ENCODE measurements at regions not wholly inside any gene's neighbourhood (a gene's known extent, or its start where the extent isn't known, plus 50 kb on each side); places are given as distances from the start of the nearest gene placed in this dataset.

DNA sequence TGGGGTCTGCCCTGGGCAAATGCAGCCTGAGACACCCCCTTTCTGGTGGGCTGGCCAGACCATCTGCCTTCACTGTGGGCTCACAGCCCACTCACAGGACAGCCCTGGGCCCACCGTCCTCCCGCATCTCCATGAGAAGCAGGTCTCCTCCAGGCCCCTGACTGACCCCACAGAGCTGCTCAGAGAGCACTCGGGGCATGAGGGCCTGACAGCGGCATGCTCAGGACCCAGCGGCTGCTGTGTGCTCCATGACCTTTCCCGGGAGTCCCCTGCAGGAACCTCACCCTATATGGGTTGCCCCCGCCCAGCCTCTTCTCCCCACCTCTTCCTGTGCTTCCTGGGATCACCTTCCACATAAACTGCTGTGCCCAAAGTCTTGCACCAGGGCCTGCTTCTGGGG is 162.4 kb upstream of the CST7 start:
- no peak for TF ChIP-seq POLR2A (IDR thresholded peaks at IDR 0.05; ENCODE audit: low read depth, low read length)
- TF ChIP-seq EZH2 (IDR thresholded peaks at IDR 0.05; ENCODE audit: borderline replicate concordance, low read depth, low read length, severe bottlenecking) = no peak
- TF ChIP-seq CTCF (IDR thresholded peaks at IDR 0.05; ENCODE audit: extremely low read depth in 1 of 2, insufficient read depth in 1 of 2, low read depth in 1 of 2, low read length in 2 of 2) = no peak

Data from endothelial cell of umbilical vein (primary cell).